ENCODE measurements at regions not wholly inside any gene's neighbourhood (a gene's known extent, or its start where the extent isn't known, plus 50 kb on each side); places are given as distances from the start of the nearest gene placed in this dataset.

- TF ChIP-seq CTCF (IDR thresholded peaks at IDR 0.05), result no peak
- no peak for TF ChIP-seq EP300 (IDR thresholded peaks at IDR 0.05)
- TF ChIP-seq POLR2A (IDR thresholded peaks at IDR 0.05), result no peak
- TF ChIP-seq POLR2AphosphoS5 (IDR thresholded peaks at IDR 0.05), result no peak
These were observed 288.0 kb upstream of the JAG1 start for GRCh38 chr20:10961651-10962288.
